Upper lobe of right lung (tissue), 1 donor: ENCODE measurements at regions not wholly inside any gene's neighbourhood (a gene's known extent, or its start where the extent isn't known, plus 50 kb on each side); places are given as distances from the start of the nearest gene placed in this dataset.

Experiments
- ATAC-seq: fragments of 200-7000 bp; cut with Tn5 transposase; one replicate; pipeline ENCODE4 v1.9.1; 2020; ENCODE audit warnings: mild to moderate bottlenecking, moderate library complexity
- DNase-seq: peaks from one replicate; pipeline ENCODE4 v3.0.0-alpha.2; 2020
- H3K27ac ChIP-seq: fragments of 200-600 bp; one replicate; pipeline ENCODE4 v1.8.0; 2022
- H3K27me3 ChIP-seq: fragments of 200-600 bp; one replicate; pipeline ENCODE4 v1.8.0; 2022; ENCODE audit warnings: mild to moderate bottlenecking
- H3K36me3 ChIP-seq: fragments of 200-600 bp; one replicate; pipeline ENCODE4 v1.8.0; 2022
- H3K4me1 ChIP-seq: fragments of 200-600 bp; one replicate; pipeline ENCODE4 v1.8.0; 2022
- H3K4me3 ChIP-seq: fragments of 200-600 bp; one replicate; pipeline ENCODE4 v1.8.0; 2022; ENCODE audit warnings: mild to moderate bottlenecking
- H3K9me3 ChIP-seq: fragments of 200-600 bp; one replicate; pipeline ENCODE4 v1.8.0; 2022
- CTCF ChIP-seq: fragments of 200-600 bp; IDR thresholded peaks from one replicate; pipeline ENCODE4 v1.8.0; 2022; ENCODE audit warnings: antibody characterized with exemption
- intact Hi-C: fragments of 100-400 bp; cut with DNase I; formaldehyde crosslinking; loops from one replicate; pipeline ENCODE4 v1.11.0; 2022
- donor health status: DM: no; HTN: yes; CAD: no; lungs with severe emphysema.

GRCh38 chr20:60868316-60868891, 383.7 kb upstream of the CDH4 start:
- DNase-seq = no peak
- Histone ChIP-seq H3K4me1 (no peaks in the 10 kb centered on the region), H3K4me3 (no peak overlapping the region), H3K27me3 (no peaks in the 10 kb centered on the region), H3K36me3 (no peaks in the 10 kb centered on the region), H3K9me3 (no peaks in the 10 kb centered on the region), H3K27ac (no peak overlapping the region)
- ATAC-seq = no peak
- intact Hi-C loops = no loop called here
- TF ChIP-seq CTCF = no peak

GRCh38 chr20:60869087-60869486, 383.0 kb upstream of the CDH4 start:
- intact Hi-C loops = no loop called here
- Histone ChIP-seq H3K36me3 (no peaks in the 10 kb centered on the region), H3K4me1 (no peaks in the 10 kb centered on the region), H3K27me3 (no peaks in the 10 kb centered on the region), H3K9me3 (no peaks in the 10 kb centered on the region), H3K27ac (no peak overlapping the region), H3K4me3 (no peak overlapping the region)
- TF ChIP-seq CTCF = no peak
- ATAC-seq = no peak
- no peak for DNase-seq

- no peak overlapping the region for H3K4me3 ChIP-seq
- H3K27me3 ChIP-seq = no peaks in the 10 kb centered on the region
- no peak overlapping the region for H3K27ac ChIP-seq
- DNase-seq = no peak
- intact Hi-C loops = no loop called here
- H3K36me3 ChIP-seq = no peaks in the 10 kb centered on the region
- H3K4me1 ChIP-seq = no peaks in the 10 kb centered on the region
- H3K9me3 ChIP-seq = no peaks in the 10 kb centered on the region
- no peak for TF ChIP-seq CTCF
- ATAC-seq = no peak
Observed at GRCh38 chr20:60869625-60870024, 382.4 kb upstream of the CDH4 start.

- Histone ChIP-seq H3K27ac (no peak overlapping the region), H3K4me3 (no peak overlapping the region), H3K9me3 (no peaks in the 10 kb centered on the region), H3K27me3 (no peaks in the 10 kb centered on the region), H3K4me1 (no peaks in the 10 kb centered on the region), H3K36me3 (no peaks in the 10 kb centered on the region)
- no peak for ATAC-seq
- no peak for DNase-seq
- no peak for TF ChIP-seq CTCF
- intact Hi-C loops = no loop called here
Observed at GRCh38 chr20:60870040-60870439, 382.0 kb upstream of the CDH4 start.

- ATAC-seq = no peak
- Histone ChIP-seq H3K9me3 (no peaks in the 10 kb centered on the region), H3K4me3 (no peak overlapping the region), H3K27ac (no peak overlapping the region), H3K27me3 (no peaks in the 10 kb centered on the region), H3K36me3 (no peaks in the 10 kb centered on the region), H3K4me1 (no peaks in the 10 kb centered on the region)
- no peak for TF ChIP-seq CTCF
- intact Hi-C loops = no loop called here
- no peak for DNase-seq
Observed at GRCh38 chr20:60872224-60872623, 379.8 kb upstream of the CDH4 start.
